NCI-H748 (cell line): ENCODE measurements at regions not wholly inside any gene's neighbourhood (a gene's known extent, or its start where the extent isn't known, plus 50 kb on each side); places are given as distances from the start of the nearest gene placed in this dataset.
A peak's percentile ranks its signal among the peaks of the same experiment; 100 is the strongest.
"Not testable (repeated sequence)": the region's sequence is repeated elsewhere in the genome, so short reads cannot be mapped to it uniquely, and the experiment has no call there.

Experiments used
- DNase-seq: peaks from one replicate; lab custom pipeline; 2025; ENCODE audit not compliant: unreplicated experiment; lab: John Stamatoyannopoulos, UW

GRCh38 chr1:94675373-94675772, 133.8 kb upstream of the F3 start:
- DNase-seq, result no peak

GRCh38 chr1:94674876-94675275, 133.3 kb upstream of the F3 start:
- DNase-seq, result no peak

GRCh38 chr1:94672934-94673333, 131.4 kb upstream of the F3 start:
- DNase-seq, result no peak

GRCh38 chr1:94672001-94672400, 130.4 kb upstream of the F3 start:
- DNase-seq, result no peak

GRCh38 chr1:94670273-94670672, 128.7 kb upstream of the F3 start:
- DNase-seq, result no peak

- no peak for DNase-seq
Observed at GRCh38 chr1:94669198-94669597, 127.6 kb upstream of the F3 start.

DNA sequence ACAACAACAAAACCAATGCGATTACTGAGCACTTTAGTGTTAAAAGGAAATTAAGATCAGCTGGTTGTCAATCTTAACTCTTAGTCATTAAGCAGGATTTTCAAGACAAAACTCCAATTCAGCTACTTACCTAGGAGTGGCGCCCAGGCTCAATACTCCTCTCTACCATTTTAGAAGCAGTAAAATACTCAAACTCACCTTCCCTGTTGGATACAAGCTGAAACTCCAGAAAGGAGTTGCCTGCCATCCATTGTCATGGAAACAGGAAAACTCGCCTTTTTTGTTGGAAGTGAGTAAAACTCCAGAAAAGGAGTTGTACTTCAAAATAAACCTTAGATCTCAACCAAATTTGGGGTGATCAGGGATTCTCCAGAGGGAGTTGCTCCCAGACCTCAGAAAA, 127.0 kb upstream of the F3 start:
- DNase-seq, result no peak

DNA sequence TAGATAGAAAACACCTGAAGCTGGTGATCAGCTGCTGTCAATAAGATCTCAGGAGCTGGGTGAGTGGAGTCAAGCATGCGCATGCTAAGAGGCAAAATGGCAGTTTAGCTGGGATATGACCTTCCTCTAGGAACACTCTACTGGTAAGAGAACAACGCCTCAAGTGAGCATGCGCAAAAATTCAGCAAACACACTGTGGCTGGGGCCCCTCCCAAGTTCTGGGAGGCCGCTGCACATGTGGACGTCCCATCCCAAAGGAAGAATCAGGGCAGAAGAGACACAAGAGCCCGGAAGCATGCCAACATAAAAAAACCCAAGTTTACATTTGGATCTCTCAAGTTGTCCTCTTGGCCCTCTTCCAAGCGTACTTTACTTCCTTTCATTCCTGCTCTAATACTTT, 126.3 kb upstream of the F3 start:
- no peak for DNase-seq

DNA sequence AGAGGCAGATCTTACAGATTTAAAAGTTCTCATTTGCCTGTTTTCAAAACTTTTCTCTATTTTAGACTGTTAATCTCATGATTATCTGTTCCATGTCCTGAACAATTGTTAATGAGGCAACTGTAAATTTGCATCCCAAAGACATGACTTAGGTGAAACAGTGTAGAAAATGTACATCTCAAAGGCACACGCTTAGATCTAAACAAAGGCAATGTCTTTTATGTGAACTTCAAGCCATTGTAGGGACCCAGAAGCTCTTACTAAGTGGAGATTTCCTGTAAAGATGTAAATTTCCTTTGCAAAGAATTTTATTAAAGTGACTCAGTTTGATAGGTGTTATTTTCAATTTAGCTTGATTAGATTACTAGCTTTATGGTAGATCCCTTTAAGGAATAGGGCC, 125.2 kb upstream of the F3 start:
- no peak for DNase-seq

DNA sequence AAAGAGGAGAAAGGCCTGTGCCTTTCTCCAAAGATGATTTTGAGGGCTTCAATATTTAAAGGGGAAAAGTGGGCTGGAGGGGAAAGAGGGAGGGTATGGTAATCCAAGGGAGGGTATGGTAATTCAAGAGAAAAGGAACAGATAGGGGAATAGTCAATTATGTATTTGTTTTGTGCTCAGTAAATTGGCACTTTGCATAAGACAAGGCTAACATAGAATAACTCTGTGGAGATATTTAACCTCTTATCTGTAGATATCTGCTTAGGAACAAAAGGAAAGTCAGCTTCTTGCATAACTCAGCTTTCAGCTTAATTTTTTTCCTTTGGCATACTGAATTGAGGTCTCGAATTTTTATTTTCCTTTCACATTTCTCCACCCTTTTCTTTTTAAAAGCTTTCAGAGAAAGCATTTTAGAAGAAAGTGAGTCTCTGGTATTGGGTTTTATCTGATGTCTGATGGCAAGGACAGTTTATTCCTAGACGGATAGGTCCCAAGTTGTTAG, 119.9 kb upstream of the F3 start:
- no peak for DNase-seq

DNA sequence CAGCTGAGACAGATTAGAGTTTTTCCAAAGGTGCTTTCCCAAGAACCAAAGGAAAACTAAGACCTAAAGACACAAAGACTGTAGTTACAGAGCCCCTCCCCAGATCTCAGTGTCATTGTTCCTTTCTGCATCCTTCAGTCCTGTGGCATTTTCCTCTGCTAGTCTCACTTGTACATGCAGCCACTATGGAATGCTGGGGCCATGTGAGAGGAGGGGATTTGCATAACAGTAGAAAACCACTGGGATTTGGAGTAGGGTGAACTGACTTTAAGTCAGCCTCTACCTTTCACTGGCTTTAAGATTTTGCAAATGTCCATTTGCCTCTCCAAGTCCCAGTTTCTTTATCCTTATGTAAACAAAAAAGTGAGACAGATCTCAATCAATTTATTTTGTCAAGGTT, 119.4 kb upstream of the F3 start:
- no peak for DNase-seq

GRCh38 chr1:94660258-94660657, 118.7 kb upstream of the F3 start:
- DNase-seq, result peak; percentile 29

DNA sequence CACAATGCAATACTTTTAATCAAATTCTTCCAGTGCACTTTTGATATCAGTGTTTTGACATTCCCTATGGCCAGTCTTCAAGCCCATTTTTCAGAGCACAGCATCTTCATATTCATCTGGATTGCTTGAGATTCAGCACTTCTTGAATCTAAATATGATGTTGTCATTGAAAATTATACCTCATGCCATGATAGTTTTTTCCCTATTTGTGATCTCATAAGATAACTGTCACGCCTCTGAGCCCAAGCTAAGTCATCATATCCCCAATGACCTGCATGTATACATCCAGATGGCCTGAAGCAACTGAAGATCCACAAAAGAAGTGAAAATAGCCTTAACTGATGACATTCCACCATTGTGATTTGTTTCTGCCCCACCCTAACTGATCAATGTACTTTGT, 117.6 kb upstream of the F3 start:
- not testable (repeated sequence) for DNase-seq

DNA sequence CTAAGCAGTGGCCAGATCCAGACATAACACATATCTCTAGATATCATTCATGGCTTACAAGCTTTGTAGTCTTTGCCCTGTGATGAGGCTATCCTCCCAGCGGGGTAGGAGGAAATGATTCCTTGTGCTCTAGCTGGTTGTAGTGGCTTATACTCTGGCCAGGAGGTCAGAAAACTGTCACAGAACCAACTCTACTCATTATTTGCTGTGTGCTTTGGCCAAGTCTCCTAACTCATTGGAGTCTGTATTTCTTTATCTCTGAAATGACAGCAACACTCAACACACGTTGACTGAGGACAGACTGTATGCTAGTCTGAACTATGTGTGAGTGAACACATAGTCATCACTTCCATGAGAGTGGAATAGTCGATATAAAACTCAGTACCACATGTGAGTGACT, 116.7 kb upstream of the F3 start:
- DNase-seq, result no peak

GRCh38 chr1:94657776-94658175, 116.2 kb upstream of the F3 start:
- not testable (repeated sequence) for DNase-seq

DNA sequence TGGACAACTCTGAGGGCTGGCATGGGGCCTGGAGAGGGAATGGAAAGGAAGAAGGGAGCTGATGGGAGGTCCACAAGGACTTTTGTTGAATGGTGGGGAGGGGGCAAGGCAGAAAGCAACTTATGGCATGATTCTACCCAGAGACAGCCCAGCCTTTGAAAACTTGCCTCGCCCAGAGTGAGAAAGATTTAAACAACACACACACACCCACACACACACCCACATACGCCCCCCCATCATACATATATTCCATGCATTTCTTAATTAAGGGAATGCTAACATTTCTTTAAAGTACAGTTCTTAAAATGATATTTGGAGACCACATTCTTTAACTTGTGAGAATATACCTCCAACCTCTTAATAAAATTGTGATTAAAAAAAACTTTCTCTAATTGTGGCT, 115.4 kb upstream of the F3 start:
- DNase-seq, result no peak

- DNase-seq, result no peak
Observed at GRCh38 chr1:94654919-94655318, 113.4 kb upstream of the F3 start.

DNA sequence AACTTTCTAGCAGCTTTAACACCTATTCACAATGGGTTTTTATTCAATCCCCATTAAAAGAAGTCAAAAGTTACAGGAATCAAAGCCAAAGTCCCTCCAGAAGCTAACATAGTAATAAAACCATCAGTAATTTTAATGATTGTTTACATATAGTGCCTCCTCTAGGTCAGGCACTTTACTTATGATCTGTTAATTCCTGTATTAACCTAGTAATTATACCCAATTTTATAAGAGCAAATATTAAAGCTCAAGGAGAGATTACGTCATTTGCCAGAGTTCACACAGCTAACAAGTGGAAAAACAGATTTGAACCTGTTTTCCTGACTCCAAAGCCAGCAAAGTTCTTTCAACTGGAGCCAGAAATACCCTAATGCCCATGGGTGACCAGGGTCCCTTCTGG, 112.9 kb upstream of the F3 start:
- peak; percentile 16 for DNase-seq

DNA sequence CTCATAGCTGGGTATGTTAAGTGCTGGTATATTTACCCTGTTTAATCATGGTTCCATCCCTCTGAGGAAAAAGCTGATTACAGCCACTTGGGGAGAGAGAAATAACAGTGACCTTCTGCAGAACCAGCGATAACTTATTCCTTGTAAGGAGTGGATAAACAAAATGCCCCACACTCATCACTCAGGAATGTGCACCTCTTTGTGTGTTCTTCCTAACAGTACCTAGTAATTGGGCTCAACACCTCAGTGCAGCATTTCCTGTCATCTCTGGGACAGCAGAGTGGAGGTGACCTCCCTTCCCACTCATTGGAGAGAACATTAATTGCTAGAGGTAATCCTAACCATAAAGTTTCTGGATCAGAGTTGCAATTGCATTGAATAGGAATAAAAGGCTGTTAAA, 112.5 kb upstream of the F3 start:
- DNase-seq, result no peak

DNA sequence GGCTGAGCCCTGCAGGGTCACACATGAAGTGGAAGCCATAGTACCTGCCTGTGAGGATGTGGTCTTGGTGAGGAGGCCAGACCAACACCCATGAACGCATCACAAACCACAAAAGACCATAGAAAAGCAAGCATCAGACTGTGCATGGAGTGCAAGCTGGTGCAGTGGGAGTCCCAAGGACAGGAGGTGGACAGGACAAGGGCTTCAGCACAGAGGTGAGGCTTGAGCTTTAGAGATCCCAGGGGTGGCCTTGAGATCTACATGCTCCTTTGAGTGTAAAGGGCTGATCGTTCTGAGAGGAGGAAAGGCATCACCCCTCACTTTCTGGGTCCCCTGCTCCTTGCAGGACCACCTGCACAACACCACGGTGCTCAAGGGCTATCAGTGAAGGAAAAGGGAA, 111.9 kb upstream of the F3 start:
- no peak for DNase-seq

DNA sequence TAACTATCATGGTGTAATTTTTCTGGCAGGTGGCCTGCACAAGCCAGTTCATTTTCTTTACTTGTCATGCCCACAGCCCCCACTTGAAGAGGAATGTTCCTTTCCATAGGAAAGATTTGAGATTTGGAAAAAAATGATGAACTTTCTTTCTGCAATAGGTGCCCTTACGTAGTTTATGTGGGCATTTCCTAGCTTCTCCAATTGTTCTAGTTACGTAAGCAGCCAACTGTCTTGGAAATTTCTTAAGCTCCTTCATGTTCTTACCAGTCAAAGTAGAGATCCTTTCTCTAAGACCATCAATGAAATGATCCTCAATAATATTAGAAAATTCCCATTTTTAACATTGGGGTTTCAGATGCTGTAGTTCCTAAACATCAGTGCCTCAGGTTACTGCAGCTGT, 109.5 kb upstream of the F3 start:
- DNase-seq, result no peak

DNA sequence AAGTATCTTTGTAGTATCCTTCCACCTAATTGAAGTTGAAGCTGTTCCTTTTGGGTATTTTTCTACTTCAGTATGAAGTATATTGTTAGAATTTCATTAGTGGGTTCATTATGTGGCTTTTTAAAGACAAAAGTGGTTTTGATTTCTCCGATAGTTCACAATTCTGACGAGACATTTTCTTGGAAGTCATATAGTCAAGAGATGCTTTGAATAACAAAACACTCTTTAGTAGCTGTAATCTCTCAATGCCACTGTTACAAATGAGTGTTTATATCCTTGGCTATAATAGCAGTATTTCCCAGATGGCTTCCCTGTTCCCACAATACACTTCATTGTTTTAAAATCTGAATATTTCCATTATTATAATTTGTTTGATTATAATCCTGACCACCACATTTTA, 108.7 kb upstream of the F3 start:
- DNase-seq, result no peak

GRCh38 chr1:94648225-94649007, 106.9 kb upstream of the F3 start:
- DNase-seq, result no peak
